ENCODE measurements at regions not wholly inside any gene's neighbourhood (a gene's known extent, or its start where the extent isn't known, plus 50 kb on each side); places are given as distances from the start of the nearest gene placed in this dataset.

DNA sequence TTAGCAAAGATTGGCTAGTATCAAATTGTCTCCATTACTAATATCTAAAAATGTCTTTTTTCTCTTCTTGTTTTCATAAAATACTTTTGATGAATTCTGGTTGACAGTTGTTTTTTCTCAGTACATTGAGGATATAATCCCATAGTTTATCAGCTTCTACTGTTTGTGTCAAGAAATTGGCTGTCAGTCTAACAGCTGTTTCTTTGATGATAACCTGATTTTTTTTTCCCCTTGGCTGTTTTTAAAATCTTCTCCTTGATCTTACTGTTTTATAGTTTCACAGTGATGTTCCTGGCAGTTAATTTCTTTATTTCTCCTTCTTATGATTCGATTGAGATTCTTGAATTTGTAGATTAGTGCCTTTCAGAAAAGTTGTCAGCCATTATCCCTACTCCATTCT, 315.3 kb upstream of the PMFBP1 start:
- Mint-ChIP-seq H3K4me3 (no peak overlapping the region), H3K36me3 (peaks cover 0 to 5% of the 10 kb centered on the region in 2 donors), H3K27ac (no peak overlapping the region), H3K9me3 (peaks cover 0 to 5% (median 0%) of the 10 kb centered on the region in 7 donors), H3K27me3 (ENCODE audit: low read depth in 3 of 3) (no peaks in the 10 kb centered on the region), H3K4me1 (no peaks in the 10 kb centered on the region)
- H3K9ac ChIP-seq (ENCODE audit: insufficient read depth, low read length, poor library complexity, severe bottlenecking): no peak overlapping the region
- no peak overlapping the region for H3K4me3 ChIP-seq (replicated peaks in 1 of 3; ENCODE audit: low read depth in 2 of 3, low read length in 3 of 3)
- DNase-seq: no peak
- H2AFZ ChIP-seq (ENCODE audit: insufficient read depth, low read depth, low read length, poor library complexity, severe bottlenecking): no peak overlapping the region
- no peaks in the 10 kb centered on the region for H3K4me1 ChIP-seq (ENCODE audit: control insufficient read depth in 1 of 2, insufficient read depth in 2 of 2, low read length in 2 of 2)
- WGBS (ENCODE audit: insufficient coverage): no CpG with 5 or more reads among the region's 1 CpG
- no peak overlapping the region for H3K4me2 ChIP-seq (replicated peaks; ENCODE audit: extremely low read depth, low read length, poor library complexity, severe bottlenecking)
- H3K9me3 ChIP-seq (replicated peaks in 1 of 2; ENCODE audit: control insufficient read depth in 1 of 2, insufficient read depth in 1 of 2, low read length in 2 of 2): no peaks in the 10 kb centered on the region
- H3K27ac ChIP-seq (ENCODE audit: low read depth in 1 of 2, low read length in 2 of 2): no peak overlapping the region
- TF ChIP-seq, protein P1, sequence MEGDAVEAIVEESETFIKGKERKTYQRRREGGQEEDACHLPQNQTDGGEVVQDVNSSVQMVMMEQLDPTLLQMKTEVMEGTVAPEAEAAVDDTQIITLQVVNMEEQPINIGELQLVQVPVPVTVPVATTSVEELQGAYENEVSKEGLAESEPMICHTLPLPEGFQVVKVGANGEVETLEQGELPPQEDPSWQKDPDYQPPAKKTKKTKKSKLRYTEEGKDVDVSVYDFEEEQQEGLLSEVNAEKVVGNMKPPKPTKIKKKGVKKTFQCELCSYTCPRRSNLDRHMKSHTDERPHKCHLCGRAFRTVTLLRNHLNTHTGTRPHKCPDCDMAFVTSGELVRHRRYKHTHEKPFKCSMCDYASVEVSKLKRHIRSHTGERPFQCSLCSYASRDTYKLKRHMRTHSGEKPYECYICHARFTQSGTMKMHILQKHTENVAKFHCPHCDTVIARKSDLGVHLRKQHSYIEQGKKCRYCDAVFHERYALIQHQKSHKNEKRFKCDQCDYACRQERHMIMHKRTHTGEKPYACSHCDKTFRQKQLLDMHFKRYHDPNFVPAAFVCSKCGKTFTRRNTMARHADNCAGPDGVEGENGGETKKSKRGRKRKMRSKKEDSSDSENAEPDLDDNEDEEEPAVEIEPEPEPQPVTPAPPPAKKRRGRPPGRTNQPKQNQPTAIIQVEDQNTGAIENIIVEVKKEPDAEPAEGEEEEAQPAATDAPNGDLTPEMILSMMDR (IDR thresholded peaks at IDR 0.05): no peak
- H3K79me2 ChIP-seq (ENCODE audit: insufficient read depth, low read length): no peaks in the 10 kb centered on the region
- intact Hi-C loops (cut with micrococcal nuclease): no loop called here
- H4K20me1 ChIP-seq (ENCODE audit: insufficient read depth, low read length): no peaks in the 10 kb centered on the region
- H3K27me3 ChIP-seq (ENCODE audit: control insufficient read depth in 2 of 2, insufficient read depth in 2 of 2, low read length in 2 of 2): no peaks in the 10 kb centered on the region
- no peaks in the 10 kb centered on the region for H3K36me3 ChIP-seq (replicated peaks in 1 of 2; ENCODE audit: control insufficient read depth in 1 of 2, insufficient read depth in 2 of 2, low read length in 2 of 2)

DNA sequence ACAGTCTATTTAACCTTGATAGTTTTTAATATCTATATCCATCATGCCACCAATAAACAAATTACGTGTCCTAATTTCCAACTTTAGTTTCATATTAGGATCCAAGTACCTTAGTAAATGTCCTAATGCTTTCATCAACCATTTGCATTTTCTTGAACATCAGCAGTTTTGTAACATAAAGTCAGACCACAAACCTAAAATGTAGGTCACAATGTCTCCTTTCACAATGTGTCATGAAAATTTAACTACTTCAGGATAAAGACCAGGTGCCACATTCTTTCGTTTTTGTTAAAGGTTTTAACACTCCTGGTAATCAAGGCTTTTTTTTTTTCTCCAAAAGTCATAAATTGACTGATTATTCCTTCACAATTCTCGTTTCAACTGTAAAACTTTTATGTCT, 310.7 kb upstream of the PMFBP1 start:
- H2AFZ ChIP-seq (ENCODE audit: insufficient read depth, low read depth, low read length, poor library complexity, severe bottlenecking): no peak overlapping the region
- no peak overlapping the region for H3K4me3 ChIP-seq (replicated peaks in 1 of 3; ENCODE audit: low read depth in 2 of 3, low read length in 3 of 3)
- no peaks in the 10 kb centered on the region for H3K36me3 ChIP-seq (replicated peaks in 1 of 2; ENCODE audit: control insufficient read depth in 1 of 2, insufficient read depth in 2 of 2, low read length in 2 of 2)
- Mint-ChIP-seq H3K27me3 (ENCODE audit: low read depth in 3 of 3) (no peaks in the 10 kb centered on the region), H3K4me1 (peaks cover 8% of the 10 kb centered on the region), H3K36me3 (peaks cover 0 to 10% of the 10 kb centered on the region in 2 donors), H3K4me3 (no peak overlapping the region), H3K27ac (no peak overlapping the region), H3K9me3 (peaks cover 0 to 5% (median 0%) of the 10 kb centered on the region in 7 donors)
- TF ChIP-seq, protein P1 (IDR thresholded peaks at IDR 0.05): no peak
- no peaks in the 10 kb centered on the region for H3K79me2 ChIP-seq (ENCODE audit: insufficient read depth, low read length)
- no peaks in the 10 kb centered on the region for H3K4me1 ChIP-seq (ENCODE audit: control insufficient read depth in 1 of 2, insufficient read depth in 2 of 2, low read length in 2 of 2)
- intact Hi-C loops (cut with micrococcal nuclease): no loop called here
- H3K9ac ChIP-seq (ENCODE audit: insufficient read depth, low read length, poor library complexity, severe bottlenecking): no peak overlapping the region
- H3K27me3 ChIP-seq (ENCODE audit: control insufficient read depth in 2 of 2, insufficient read depth in 2 of 2, low read length in 2 of 2): no peaks in the 10 kb centered on the region
- H3K27ac ChIP-seq (ENCODE audit: low read depth in 1 of 2, low read length in 2 of 2): no peak overlapping the region
- H4K20me1 ChIP-seq (ENCODE audit: insufficient read depth, low read length): no peaks in the 10 kb centered on the region
- 100% methylated on average over 2 of the region's 3 CpGs for WGBS (ENCODE audit: insufficient coverage)
- no peak for DNase-seq
- no peak overlapping the region for H3K4me2 ChIP-seq (replicated peaks; ENCODE audit: extremely low read depth, low read length, poor library complexity, severe bottlenecking)
- H3K9me3 ChIP-seq (replicated peaks in 1 of 2; ENCODE audit: control insufficient read depth in 1 of 2, insufficient read depth in 1 of 2, low read length in 2 of 2): no peaks in the 10 kb centered on the region
